Left lung (tissue), 4 donors: ENCODE measurements at regions not wholly inside any gene's neighbourhood (a gene's known extent, or its start where the extent isn't known, plus 50 kb on each side); places are given as distances from the start of the nearest gene placed in this dataset.
A peak's percentile ranks its signal among the peaks of the same experiment; 100 is the strongest.

Experiments used
- ATAC-seq: fragments of 200-7000 bp; cut with Tn5 transposase; one replicate; pipeline ENCODE4 v1.9.1; 2020; ENCODE audit warnings: moderate library complexity
- DNase-seq, 4 donors: peaks; one replicate each; pipeline ENCODE4 v3.0.0-alpha.2; 2013 to 2020
- H3K27ac ChIP-seq, 2 donors: fragments of 200-600 bp; sonication (generic) in 1 of 2; one replicate each; pipeline versions ENCODE4 v1.5.0 to v1.8.0; 2020 to 2021
- H3K27me3 ChIP-seq, 2 donors: fragments of 200-600 bp; sonication (generic) in 1 of 2; one replicate each; pipeline versions ENCODE4 v1.5.0 to v1.8.0; 2020 to 2021
- H3K36me3 ChIP-seq, 2 donors: fragments of 200-600 bp; sonication (generic) in 1 of 2; one replicate each; pipeline versions ENCODE4 v1.5.0 to v1.8.0; 2020 to 2021
- H3K4me1 ChIP-seq, 2 donors: fragments of 200-600 bp; one replicate each; pipeline ENCODE4 v1.8.0; 2021
- H3K4me3 ChIP-seq, 2 donors: fragments of 200-600 bp; sonication (generic) in 1 of 2; one replicate each; pipeline versions ENCODE4 v1.5.0 to v1.8.0; 2020 to 2021; ENCODE audit warnings: mild to moderate bottlenecking in 1 of 2
- H3K9me3 ChIP-seq, 2 donors: fragments of 200-600 bp; sonication (generic) in 1 of 2; one replicate each; pipeline versions ENCODE4 v1.5.0 to v1.8.0; 2020 to 2021
- CTCF ChIP-seq, 2 donors: fragments of 200-600 bp; sonication (generic) in 1 of 2; IDR thresholded peaks; one replicate each; pipeline versions ENCODE4 v1.5.0 to v1.8.0; 2021; ENCODE audit warnings: antibody characterized with exemption in 2 of 2
- intact Hi-C, 2 donors: fragments of 100-400 bp; cut with DNase I; formaldehyde crosslinking; loops; one replicate each; pipeline versions ENCODE4 v1.11.2 to v1.14.2; 2022
- donor health status: DM: no; HTN: yes; CAD: no.
- donor health status: DM: no; HTN: no; CAD: no.

- no peak for DNase-seq
- intact Hi-C loops: no loop called here
- H3K27me3 ChIP-seq: no peaks in the 10 kb centered on the region
- H3K4me3 ChIP-seq: no peak overlapping the region
- no peak overlapping the region for H3K27ac ChIP-seq
- no peaks in the 10 kb centered on the region for H3K4me1 ChIP-seq
- peaks cover 0 to 22% of the 10 kb centered on the region in 2 donors for H3K9me3 ChIP-seq
- H3K36me3 ChIP-seq: no peaks in the 10 kb centered on the region
- no peak for TF ChIP-seq CTCF (IDR thresholded peaks at IDR 0.05)
- no peak for ATAC-seq
Observed at GRCh38 chr5:3534997-3535396, 60.6 kb upstream of the IRX1 start.

GRCh38 chr5:3531320-3531986, 64.2 kb upstream of the IRX1 start:
- DNase-seq: peak in 1 of 4 donors; percentile 7
- Histone ChIP-seq H3K9me3 (peaks cover 0 to 20% of the 10 kb centered on the region in 2 donors), H3K27ac (no peak overlapping the region), H3K4me1 (no peaks in the 10 kb centered on the region), H3K27me3 (no peaks in the 10 kb centered on the region), H3K36me3 (no peaks in the 10 kb centered on the region), H3K4me3 (no peak overlapping the region)
- TF ChIP-seq CTCF (IDR thresholded peaks at IDR 0.05): no peak
- ATAC-seq: peak; percentile 93
- intact Hi-C loops: no loop called here

DNA sequence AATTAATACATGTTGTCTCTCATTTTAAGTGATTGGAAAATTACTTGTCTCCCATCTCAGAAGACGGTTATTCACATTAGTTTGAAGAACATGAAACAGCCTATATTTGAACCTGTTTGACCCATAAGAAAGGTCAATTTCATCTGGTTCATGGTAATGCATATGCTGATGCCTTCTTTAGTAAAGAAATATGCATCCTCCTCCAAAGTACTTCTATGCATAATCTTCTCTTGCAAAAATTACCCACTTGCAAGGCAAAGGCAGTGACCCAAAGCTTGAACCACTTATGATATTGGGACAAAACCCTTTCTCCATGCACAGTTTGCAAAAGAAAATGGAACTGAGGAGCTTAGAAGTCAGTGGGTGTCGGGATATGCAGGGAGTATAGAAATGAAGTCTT, 65.4 kb upstream of the IRX1 start:
- H3K27ac ChIP-seq: no peak overlapping the region
- intact Hi-C loops: no loop called here

DNA sequence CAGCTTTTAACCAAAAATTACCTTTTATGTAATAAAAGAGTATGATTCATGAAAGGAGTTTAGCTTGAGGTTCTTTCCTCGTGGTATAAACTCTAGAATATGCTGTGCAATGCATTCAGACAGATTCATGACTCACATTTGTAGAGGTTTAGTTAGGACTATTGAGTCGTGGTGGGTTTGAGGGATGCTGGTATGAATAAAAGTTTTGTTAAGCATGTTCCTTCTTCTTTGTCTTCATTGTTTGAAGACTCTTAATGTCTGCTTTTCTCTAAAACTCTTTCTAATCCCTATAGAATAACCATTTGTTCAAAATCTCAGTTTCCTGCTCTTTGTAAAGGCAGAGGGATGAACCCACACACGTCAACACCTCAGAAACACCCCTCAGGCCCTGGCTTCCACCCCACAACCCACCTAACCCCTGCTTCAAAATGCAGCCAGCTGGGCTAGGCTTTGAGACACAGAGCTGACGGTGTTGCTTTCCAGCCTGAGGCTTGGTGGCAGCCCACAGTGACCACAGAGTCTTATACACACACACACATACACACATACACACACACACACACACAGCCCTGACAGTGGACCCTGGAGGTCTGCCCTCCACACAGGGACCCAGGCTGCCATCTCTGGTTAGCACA, 69.0 kb upstream of the IRX1 start:
- Histone ChIP-seq H3K27me3 (no peaks in the 10 kb centered on the region), H3K9me3 (peaks cover 0 to 6% of the 10 kb centered on the region in 2 donors), H3K27ac (no peak overlapping the region), H3K4me1 (no peaks in the 10 kb centered on the region), H3K36me3 (no peaks in the 10 kb centered on the region), H3K4me3 (no peak overlapping the region)
- TF ChIP-seq CTCF (IDR thresholded peaks at IDR 0.05): no peak
- intact Hi-C loops: no loop called here
- ATAC-seq (no peak), DNase-seq (no peak)

More for the DNA sequence above, 65.4 kb upstream of the IRX1 start:
- H3K9me3 ChIP-seq: peaks cover 0 to 10% of the 10 kb centered on the region in 2 donors
- DNase-seq (no peak), ATAC-seq (no peak)
- H3K4me3 ChIP-seq: no peak overlapping the region
- no peaks in the 10 kb centered on the region for H3K27me3 ChIP-seq
- H3K36me3 ChIP-seq: no peaks in the 10 kb centered on the region
- no peak for TF ChIP-seq CTCF (IDR thresholded peaks at IDR 0.05)
- no peaks in the 10 kb centered on the region for H3K4me1 ChIP-seq

GRCh38 chr5:3522491-3522890, 73.1 kb upstream of the IRX1 start:
- no peak for TF ChIP-seq CTCF (IDR thresholded peaks at IDR 0.05)
- no peak overlapping the region for H3K4me3 ChIP-seq
- DNase-seq (no peak), ATAC-seq (no peak)
- no peaks in the 10 kb centered on the region for H3K27me3 ChIP-seq
- no peaks in the 10 kb centered on the region for H3K36me3 ChIP-seq
- intact Hi-C loops: no loop called here
- H3K27ac ChIP-seq: no peak overlapping the region
- H3K9me3 ChIP-seq: peaks cover 0 to 6% of the 10 kb centered on the region in 2 donors
- H3K4me1 ChIP-seq: no peaks in the 10 kb centered on the region
